ENCODE measurements at regions not wholly inside any gene's neighbourhood (a gene's known extent, or its start where the extent isn't known, plus 50 kb on each side); places are given as distances from the start of the nearest gene placed in this dataset.

DNA sequence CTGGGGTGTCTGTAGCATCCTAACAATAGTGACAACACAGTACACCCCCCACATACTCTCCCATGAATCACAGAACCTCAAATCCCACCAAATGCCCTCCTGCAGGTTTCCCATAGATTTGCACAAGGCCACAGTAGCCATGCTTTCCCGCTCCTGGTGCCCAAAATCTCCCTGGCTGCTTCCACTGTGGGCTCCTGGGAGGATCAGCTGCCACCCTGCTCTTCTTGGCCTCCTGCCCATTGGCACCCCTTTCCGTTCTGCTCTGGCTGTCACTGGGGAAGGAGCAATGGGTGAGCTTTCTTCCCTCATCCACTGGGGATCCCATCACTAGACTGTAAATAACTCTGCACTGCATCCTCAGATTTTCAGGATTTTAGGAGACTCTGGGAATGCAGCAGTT, 92.1 kb upstream of the SLC24A5 start:
- no peaks in the 10 kb centered on the region for H3K9me2 ChIP-seq (replicated peaks; ENCODE audit: insufficient read depth)
- no peaks in the 10 kb centered on the region for H3K9me3 ChIP-seq (ENCODE audit: low read depth)
- H4K20me1 ChIP-seq (ENCODE audit: insufficient read depth, poor library complexity, severe bottlenecking), result no peaks in the 10 kb centered on the region
- no peak overlapping the region for H3K27ac ChIP-seq
- H2AFZ ChIP-seq, result no peak overlapping the region
- WGBS (ENCODE audit: low lambda C conversion rate, missing lambda C conversion rate), result 92% methylated on average over 2 of the region's 2 CpGs
- no peaks in the 10 kb centered on the region for H3K27me3 ChIP-seq
- no peak overlapping the region for H3K4me2 ChIP-seq
- TF ChIP-seq, protein P1, sequence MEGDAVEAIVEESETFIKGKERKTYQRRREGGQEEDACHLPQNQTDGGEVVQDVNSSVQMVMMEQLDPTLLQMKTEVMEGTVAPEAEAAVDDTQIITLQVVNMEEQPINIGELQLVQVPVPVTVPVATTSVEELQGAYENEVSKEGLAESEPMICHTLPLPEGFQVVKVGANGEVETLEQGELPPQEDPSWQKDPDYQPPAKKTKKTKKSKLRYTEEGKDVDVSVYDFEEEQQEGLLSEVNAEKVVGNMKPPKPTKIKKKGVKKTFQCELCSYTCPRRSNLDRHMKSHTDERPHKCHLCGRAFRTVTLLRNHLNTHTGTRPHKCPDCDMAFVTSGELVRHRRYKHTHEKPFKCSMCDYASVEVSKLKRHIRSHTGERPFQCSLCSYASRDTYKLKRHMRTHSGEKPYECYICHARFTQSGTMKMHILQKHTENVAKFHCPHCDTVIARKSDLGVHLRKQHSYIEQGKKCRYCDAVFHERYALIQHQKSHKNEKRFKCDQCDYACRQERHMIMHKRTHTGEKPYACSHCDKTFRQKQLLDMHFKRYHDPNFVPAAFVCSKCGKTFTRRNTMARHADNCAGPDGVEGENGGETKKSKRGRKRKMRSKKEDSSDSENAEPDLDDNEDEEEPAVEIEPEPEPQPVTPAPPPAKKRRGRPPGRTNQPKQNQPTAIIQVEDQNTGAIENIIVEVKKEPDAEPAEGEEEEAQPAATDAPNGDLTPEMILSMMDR (IDR thresholded peaks at IDR 0.05; ENCODE audit: poor library complexity), result no peak
- TF ChIP-seq EZH2phosphoT487 (IDR thresholded peaks at IDR 0.05; ENCODE audit: low read depth, severe bottlenecking, unreplicated experiment) (no peak), EZH2 (IDR thresholded peaks at IDR 0.05; ENCODE audit: borderline replicate concordance) (no peak)
- no peak for DNase-seq (ENCODE audit: low spot score)
- H3K36me3 ChIP-seq (replicated peaks; ENCODE audit: insufficient read depth, low read depth), result no peaks in the 10 kb centered on the region
- H3K4me3 ChIP-seq, result no peak overlapping the region
- no peaks in the 10 kb centered on the region for H3K4me1 ChIP-seq (ENCODE audit: insufficient read depth)
- H3K79me2 ChIP-seq, result no peaks in the 10 kb centered on the region

DNA sequence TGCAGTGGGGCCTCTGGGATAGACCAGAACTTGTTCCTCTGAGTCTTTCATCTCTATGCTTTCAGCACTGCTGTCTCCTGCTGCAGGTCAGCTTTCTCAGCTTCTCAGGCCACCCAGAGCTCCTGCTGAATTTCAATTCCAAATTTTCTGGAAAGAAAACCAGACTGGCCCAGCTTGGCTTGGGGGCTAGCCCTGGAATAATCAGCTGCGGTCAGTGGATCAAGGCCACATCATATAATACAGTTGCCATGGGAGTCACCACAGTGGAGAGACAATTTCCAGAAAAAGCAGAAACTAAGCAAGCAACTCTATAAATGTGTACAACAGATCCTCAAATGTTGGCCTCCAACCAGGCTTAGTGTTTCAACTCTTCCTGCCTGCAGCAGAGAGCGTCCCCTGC, 91.1 kb upstream of the SLC24A5 start:
- H3K27ac ChIP-seq, result no peak overlapping the region

DNA sequence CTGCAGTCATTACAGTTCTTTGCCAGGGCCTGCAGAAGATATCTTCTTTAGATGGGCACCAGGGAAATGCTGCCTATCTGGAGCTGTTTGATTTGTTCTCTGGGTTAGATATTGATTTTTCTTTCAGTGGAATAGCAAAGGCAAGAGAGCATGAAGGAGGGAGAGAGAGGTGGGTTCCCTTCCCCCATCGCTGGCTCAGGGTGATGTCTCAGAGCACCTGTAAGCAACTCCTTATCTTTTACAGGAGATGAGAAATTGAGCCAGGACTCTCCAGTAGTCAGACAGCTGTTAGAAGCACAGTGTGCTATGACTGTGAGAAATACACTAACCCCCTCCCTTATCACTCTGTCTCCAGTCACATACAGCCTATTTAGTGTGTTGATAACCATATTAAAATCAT, 89.3 kb upstream of the SLC24A5 start:
- Histone ChIP-seq H3K9me2 (replicated peaks; ENCODE audit: insufficient read depth) (no peaks in the 10 kb centered on the region), H3K9me3 (ENCODE audit: low read depth) (no peaks in the 10 kb centered on the region), H4K20me1 (ENCODE audit: insufficient read depth, poor library complexity, severe bottlenecking) (no peaks in the 10 kb centered on the region), H3K27me3 (no peaks in the 10 kb centered on the region), H3K4me1 (ENCODE audit: insufficient read depth) (no peaks in the 10 kb centered on the region), H3K4me2 (no peak overlapping the region), H3K4me3 (no peak overlapping the region), H2AFZ (no peak overlapping the region), H3K36me3 (replicated peaks; ENCODE audit: insufficient read depth, low read depth) (no peaks in the 10 kb centered on the region), H3K79me2 (no peaks in the 10 kb centered on the region), H3K27ac (no peak overlapping the region)
- no peak for TF ChIP-seq EZH2 (IDR thresholded peaks at IDR 0.05; ENCODE audit: borderline replicate concordance)
- TF ChIP-seq, protein P1 (IDR thresholded peaks at IDR 0.05; ENCODE audit: poor library complexity), result no peak
- no peak for TF ChIP-seq EZH2phosphoT487 (IDR thresholded peaks at IDR 0.05; ENCODE audit: low read depth, severe bottlenecking, unreplicated experiment)
- DNase-seq (ENCODE audit: low spot score), result no peak
- 89% methylated on average over 1 of the region's 1 CpG for WGBS (ENCODE audit: low lambda C conversion rate, missing lambda C conversion rate)

More for the DNA sequence above, 91.1 kb upstream of the SLC24A5 start:
- whole genome bisulfite sequencing (ENCODE audit: low lambda C conversion rate, missing lambda C conversion rate), result 90% methylated on average over 2 of the region's 2 CpGs
- Histone ChIP-seq H3K36me3 (replicated peaks; ENCODE audit: insufficient read depth, low read depth) (no peaks in the 10 kb centered on the region), H3K4me2 (no peak overlapping the region), H3K4me3 (no peak overlapping the region), H3K9me2 (replicated peaks; ENCODE audit: insufficient read depth) (no peaks in the 10 kb centered on the region), H4K20me1 (ENCODE audit: insufficient read depth, poor library complexity, severe bottlenecking) (no peaks in the 10 kb centered on the region), H3K9me3 (ENCODE audit: low read depth) (no peaks in the 10 kb centered on the region), H3K4me1 (ENCODE audit: insufficient read depth) (no peaks in the 10 kb centered on the region), H3K79me2 (no peaks in the 10 kb centered on the region), H2AFZ (no peak overlapping the region), H3K27me3 (no peaks in the 10 kb centered on the region)
- no peak for DNase-seq (ENCODE audit: low spot score)
- TF ChIP-seq, protein P1 (IDR thresholded peaks at IDR 0.05; ENCODE audit: poor library complexity), result no peak
- no peak for TF ChIP-seq EZH2 (IDR thresholded peaks at IDR 0.05; ENCODE audit: borderline replicate concordance)
- no peak for TF ChIP-seq EZH2phosphoT487 (IDR thresholded peaks at IDR 0.05; ENCODE audit: low read depth, severe bottlenecking, unreplicated experiment)

DNA sequence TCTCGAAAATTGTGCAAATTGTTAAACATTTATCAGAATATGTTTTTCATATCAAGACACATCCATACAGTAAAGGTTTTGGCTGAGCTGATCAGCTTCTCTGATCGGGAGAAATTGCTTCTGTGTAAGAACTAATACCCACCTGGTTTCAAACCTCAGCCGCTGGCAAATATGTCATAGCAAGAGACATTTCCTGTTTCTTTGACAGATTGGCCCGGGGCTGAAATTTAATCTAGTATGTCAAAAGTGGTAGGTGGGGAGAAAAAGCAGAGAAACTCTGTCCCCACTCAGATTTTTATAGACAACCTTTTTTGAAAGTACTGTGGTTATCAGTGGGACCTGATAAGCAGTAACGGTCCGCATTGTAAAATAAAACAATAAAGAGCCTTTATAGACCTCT, 88.8 kb upstream of the SLC24A5 start:
- DNase-seq (ENCODE audit: low spot score), result no peak
- Histone ChIP-seq H3K9me3 (ENCODE audit: low read depth) (no peaks in the 10 kb centered on the region), H3K4me1 (ENCODE audit: insufficient read depth) (no peaks in the 10 kb centered on the region), H2AFZ (no peak overlapping the region), H3K27ac (no peak overlapping the region), H3K27me3 (no peaks in the 10 kb centered on the region), H3K79me2 (no peaks in the 10 kb centered on the region), H3K36me3 (replicated peaks; ENCODE audit: insufficient read depth, low read depth) (no peaks in the 10 kb centered on the region), H4K20me1 (ENCODE audit: insufficient read depth, poor library complexity, severe bottlenecking) (no peaks in the 10 kb centered on the region), H3K9me2 (replicated peaks; ENCODE audit: insufficient read depth) (no peaks in the 10 kb centered on the region), H3K4me3 (no peak overlapping the region), H3K4me2 (no peak overlapping the region)
- TF ChIP-seq, protein P1 (IDR thresholded peaks at IDR 0.05; ENCODE audit: poor library complexity), result no peak
- TF ChIP-seq EZH2 (IDR thresholded peaks at IDR 0.05; ENCODE audit: borderline replicate concordance) (no peak), EZH2phosphoT487 (IDR thresholded peaks at IDR 0.05; ENCODE audit: low read depth, severe bottlenecking, unreplicated experiment) (no peak)
- whole genome bisulfite sequencing (ENCODE audit: low lambda C conversion rate, missing lambda C conversion rate), result 52% methylated on average over 6 of the region's 6 CpGs
